GM19035 (cell line): ENCODE measurements at regions not wholly inside any gene's neighbourhood (a gene's known extent, or its start where the extent isn't known, plus 50 kb on each side); places are given as distances from the start of the nearest gene placed in this dataset.
"Not testable (repeated sequence)": the region's sequence is repeated elsewhere in the genome, so short reads cannot be mapped to it uniquely, and the experiment has no call there.

Experiments
- ATAC-seq: cut with Tn5 transposase; IDR thresholded peaks from one replicate; pipeline ENCODE4 v1.9.1; 2021; ENCODE audit not compliant: unreplicated experiment

- ATAC-seq: no peak
Measured at GRCh38 chr12:102728506-102729242, 188.4 kb downstream of the PAH start.

DNA sequence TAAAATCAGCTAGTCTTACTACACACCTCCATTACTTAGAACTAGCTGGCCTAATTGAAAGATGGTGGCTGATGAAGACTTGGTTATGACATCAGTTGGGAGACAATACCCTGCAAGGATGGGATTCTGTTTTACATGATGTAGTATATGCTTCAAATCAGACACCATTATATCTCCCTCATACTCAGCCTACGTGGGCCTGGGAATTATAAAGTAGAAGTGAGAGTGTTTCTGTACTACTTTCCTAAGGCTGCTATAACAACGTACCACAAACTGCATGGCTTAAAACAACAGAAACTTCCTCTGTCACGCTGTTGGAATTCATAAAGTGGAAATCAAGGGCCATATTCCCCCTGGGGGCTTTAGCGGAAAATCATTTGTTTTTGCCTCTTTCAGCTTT lies 190.4 kb downstream of the PAH start:
- ATAC-seq: no peak

GRCh38 chr12:102722147-102722546 lies 194.9 kb downstream of the PAH start:
- ATAC-seq: no peak

DNA sequence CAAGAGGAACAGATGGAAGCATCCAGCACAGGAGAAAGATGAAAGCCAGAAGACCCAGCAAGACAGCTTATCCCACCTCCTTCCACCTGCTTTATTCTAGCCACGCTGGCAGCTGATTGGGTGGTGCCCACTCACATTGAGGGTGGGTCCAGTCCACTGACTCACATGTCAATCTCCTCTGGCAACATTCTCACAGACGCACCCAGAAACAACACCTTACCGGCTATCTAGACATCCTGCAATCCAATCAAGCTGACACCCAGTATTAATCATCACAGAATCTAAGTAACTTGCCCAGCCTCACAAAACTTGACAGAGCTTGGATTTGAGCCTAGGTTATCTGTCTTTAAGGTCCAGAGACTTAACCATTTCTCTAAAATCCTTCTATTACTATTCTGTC lies 208.9 kb downstream of the PAH start:
- ATAC-seq: no peak

DNA sequence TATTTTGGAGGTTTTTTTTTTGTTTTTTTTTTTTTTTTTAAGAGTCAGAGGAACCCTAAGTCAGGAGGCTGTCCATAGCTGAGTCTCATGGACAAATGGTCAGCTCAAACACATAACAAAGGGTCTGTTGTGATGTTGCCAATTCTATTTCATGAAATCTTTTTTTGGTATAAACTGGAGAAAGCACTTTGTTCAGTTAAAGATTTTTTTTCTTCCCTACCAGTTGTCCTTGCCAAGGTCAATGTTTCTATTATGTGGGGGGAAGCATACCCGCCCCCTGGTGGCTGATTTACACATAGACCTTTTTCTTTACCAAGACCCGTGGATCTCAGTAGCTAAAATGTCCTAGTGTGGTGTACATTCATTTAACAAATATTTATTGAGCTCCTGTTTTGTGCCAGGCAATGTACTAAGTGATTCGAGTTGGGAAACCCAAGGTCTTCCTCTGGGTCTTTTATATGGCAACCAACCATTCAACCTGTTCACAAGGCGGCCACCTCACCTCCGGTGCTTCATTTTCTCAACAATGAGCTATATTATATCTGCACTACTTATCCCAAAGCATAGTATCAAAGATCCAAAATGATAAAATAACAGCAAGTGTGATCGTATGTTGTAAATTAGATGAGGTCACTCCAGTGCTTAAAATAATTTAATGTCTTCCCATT lies 214.5 kb downstream of the PAH start:
- peak; percentile 82 for ATAC-seq

- no peak for ATAC-seq
Measured at GRCh38 chr12:102696045-102696444, 215.7 kb upstream of the IGF1 start.

GRCh38 chr12:102694903-102695302 lies 214.5 kb upstream of the IGF1 start:
- ATAC-seq: no peak

DNA sequence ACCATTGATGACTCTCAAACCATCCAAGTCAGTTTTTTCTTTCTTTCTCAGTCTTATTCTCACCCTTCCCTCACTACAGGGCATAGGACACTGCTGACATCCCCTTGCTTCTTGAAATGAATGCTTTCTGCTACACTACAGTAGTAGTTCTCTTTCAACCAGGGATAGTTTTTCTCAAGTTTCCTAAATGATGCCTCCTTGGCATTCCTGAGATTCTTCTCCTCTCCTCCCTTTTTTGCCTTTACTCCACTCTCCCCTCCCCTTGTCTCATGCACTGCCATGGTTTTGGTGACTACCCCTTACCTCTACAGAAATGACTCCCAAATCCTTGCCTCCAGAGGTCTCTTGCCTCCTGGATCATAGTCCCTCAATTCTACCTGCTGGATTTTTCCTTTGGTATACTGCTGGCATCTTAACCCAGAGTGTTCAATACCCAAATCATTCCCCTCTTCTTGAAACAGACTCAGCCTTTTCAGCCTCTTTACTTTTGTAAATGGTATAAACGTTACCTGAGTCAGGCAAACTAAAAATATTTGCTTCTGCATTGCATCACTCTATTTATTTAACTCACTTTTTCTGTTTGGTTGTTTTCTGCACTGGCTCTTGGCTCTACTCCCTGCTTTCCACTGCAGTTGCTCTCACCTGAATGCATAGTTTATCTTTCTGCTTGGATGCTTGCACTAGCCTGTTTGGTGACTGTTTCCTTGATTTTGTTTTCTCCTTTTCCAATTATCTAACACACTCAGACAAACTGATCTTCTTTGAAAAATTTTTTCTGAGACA lies 211.6 kb upstream of the IGF1 start:
- ATAC-seq: no peak

DNA sequence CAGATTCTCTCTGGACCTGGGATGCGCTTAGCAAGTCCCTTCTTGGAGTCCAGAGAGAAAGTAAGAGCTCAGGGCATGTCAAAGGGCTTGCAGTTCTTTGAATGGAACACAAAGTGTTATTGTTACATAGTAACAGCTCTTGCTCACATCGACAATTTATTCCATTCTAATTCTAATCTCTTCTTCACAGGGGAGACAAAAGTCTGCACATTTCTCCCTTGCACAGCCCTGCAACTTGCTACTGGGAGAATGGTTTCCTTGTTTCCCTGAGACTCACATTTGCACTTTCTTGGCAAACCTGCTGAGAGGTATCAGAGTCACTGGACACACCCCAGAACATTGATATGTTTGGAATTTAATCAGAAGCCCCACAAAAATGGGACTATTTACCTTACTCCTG lies 209.9 kb upstream of the IGF1 start:
- ATAC-seq: no peak

GRCh38 chr12:102689701-102690100 lies 209.3 kb upstream of the IGF1 start:
- ATAC-seq: no peak

- no peak for ATAC-seq
Measured at GRCh38 chr12:102687523-102687922, 207.2 kb upstream of the IGF1 start.

- ATAC-seq: no peak
Measured at GRCh38 chr12:102685841-102686240, 205.5 kb upstream of the IGF1 start.

DNA sequence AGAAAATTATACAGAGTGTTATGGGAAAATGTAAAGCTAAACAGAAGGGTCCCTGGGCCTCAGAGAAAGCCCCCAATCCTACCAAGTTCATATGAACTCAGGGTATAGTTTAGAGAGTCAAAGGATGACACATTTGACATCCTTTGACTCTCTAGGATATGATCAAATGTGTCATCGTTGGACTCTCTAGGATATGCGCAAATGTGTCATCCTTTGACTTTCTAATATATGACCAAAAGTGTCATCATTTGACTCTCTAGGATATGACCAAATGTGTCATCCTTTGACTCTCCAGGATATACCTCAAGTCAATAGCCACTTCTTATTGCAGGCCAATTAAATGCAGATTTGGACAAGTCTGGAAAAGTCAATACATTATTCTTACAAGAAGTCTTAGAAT lies 204.8 kb upstream of the IGF1 start:
- no peak for ATAC-seq

DNA sequence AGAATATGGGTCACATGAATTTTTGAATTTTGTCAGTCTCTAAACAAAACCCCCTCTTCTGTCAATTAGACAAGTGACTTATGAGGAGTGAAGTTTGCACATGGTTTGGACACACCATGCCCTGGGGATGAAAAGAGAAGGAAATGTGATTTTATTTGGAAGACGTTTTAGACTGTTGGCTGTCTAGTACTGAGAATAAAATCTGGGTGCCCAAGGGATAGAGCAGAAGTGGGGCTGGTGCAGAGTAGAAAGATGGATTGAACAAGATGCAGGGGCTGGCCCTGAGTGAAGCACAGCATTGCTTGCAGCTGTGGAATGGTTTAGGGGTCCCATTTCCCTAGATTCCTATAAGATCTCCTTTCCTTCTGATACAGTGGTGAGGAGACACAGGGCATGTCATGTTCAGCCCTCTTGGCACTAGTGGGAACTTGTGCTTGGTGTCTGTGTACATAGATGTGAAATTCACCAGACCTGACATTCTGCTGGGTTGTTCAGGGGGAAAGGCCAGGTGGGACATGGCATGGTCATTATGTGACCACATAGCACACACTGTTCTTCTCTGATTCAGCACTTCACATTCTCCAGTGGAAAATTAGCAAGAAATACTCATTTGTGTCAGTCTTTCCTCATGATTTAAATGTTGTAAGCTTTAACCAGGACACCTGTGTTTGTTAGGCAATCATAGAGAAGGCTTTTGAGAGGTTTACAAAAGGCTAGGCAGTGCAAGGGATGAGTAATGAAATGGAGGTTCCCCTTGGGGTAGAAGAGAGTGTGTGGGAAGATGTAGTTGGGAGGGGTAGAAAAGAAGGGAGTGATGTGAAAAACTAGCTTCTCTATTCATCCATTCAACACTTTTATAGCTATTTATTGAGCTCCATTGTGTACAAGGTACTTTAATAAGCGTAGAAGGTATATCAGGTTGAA lies 202.3 kb upstream of the IGF1 start:
- no peak for ATAC-seq

GRCh38 chr12:102681747-102682146 lies 201.4 kb upstream of the IGF1 start:
- ATAC-seq: no peak

GRCh38 chr12:102681309-102681708 lies 200.9 kb upstream of the IGF1 start:
- ATAC-seq: no peak

DNA sequence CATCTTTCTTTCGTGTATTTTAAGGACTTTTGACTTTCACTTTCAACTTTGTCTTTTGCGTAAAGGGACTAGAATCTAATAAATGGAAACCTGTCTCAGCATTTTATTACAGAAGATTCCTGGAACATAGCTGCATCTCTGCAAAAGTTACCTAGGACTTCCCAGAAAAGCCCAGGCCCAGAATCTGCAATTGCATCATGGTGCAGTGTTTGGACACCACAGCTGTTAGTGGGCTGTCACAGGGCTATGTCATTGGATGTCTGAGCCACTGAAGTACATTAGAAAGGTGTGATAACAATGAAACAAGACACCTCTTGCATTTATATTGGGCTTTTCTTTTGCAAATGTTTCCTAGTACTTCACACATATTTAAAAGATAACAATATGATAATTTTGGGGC lies 199.9 kb upstream of the IGF1 start:
- ATAC-seq: no peak

DNA sequence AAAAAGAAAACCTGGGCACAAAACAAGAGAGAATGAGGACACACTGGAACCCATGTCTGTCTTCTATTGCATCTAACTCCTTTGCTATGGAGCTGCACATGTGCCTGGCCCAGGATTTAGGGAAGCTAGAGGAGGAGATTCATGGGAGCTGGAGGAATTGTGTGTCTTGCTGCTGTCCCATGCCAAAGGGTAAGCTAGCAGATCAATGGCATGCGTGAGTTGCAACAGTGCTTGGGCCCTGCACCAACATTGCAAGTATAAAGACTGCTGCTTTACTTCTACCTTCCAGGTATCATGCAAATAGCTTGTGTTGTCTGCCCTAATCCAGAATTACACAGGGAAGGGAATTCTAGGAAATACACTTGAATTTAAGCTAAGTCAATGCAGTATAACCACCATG lies 196.4 kb upstream of the IGF1 start:
- ATAC-seq: no peak

- ATAC-seq: no peak
Measured at GRCh38 chr12:102675672-102676071, 195.3 kb upstream of the IGF1 start.

- no peak for ATAC-seq
Measured at GRCh38 chr12:102673606-102674005, 193.2 kb upstream of the IGF1 start.

DNA sequence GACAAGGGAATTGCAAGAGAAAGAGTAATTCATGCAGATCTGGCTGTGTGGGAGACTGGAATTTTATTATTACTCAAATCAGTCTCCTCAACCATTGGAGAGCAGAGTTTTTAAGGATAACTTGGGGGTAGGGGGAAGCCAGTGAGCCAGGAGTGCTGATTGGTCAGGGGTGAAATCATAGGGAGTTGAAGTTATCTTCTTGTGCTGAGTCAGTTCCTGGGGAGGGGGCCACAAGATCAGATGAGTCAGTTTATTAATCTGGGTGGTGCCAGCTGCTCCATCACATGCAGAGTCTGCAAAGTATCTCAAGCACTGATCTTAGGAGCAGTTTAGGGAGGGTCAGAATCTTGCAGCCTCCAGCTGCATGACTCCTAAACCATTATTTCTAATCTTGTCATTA lies 191.8 kb upstream of the IGF1 start:
- ATAC-seq: not testable (repeated sequence)
